Sigmoid colon (tissue), 4 donors: ENCODE measurements at regions not wholly inside any gene's neighbourhood (a gene's known extent, or its start where the extent isn't known, plus 50 kb on each side); places are given as distances from the start of the nearest gene placed in this dataset.

ENCODE experiments used
- EP300 ChIP-seq, 4 donors: sonication (generic); formaldehyde crosslinking; IDR thresholded peaks; one replicate each; pipeline ENCODE4 v1.6.1; 2017; ENCODE audit warnings: antibody characterized with exemption in 4 of 4
- POLR2A ChIP-seq, 2 donors: fragments of 450-650 bp; IDR thresholded peaks; one replicate each; pipeline ENCODE4 v1.6.1; 2016; ENCODE audit warnings: antibody characterized with exemption in 2 of 2, mild to moderate bottlenecking in 2 of 2, moderate library complexity in 2 of 2
- TF ChIP-seq, protein P1 (sequence below), 4 experiments: fragments of 450-650 bp in 3 of 4; fragments of 200-600 bp in 1 of 4; IDR thresholded peaks; one replicate each; pipeline ENCODE4 v1.5.1; 2016 to 2019; ENCODE audit warnings: antibody characterized with exemption in 4 of 4, mild to moderate bottlenecking in 3 of 4, moderate library complexity in 2 of 4

DNA sequence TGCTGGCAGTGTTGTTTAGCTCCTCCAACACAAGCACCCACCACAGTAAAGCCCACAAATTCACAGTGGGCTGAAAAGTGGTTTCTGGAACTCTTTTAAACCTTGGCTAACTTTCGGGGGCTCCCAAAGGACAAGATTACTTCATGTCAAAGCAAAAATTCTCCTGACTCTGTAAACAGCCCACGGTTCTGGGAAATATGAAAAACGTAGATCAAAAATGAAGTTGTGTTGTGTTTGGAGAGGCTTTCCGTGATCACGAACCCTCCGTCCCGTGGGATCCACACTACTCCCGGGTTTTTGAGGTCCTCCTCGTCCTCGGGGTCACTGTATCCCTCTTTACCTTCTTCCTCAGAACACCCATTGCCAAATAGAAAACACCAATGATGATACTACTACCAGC, 159.0 kb upstream of the RUNX1 start:
- TF ChIP-seq EP300 (IDR thresholded peaks at IDR 0.05) (no peak), POLR2A (IDR thresholded peaks at IDR 0.05) (no peak)
- TF ChIP-seq, protein P1, sequence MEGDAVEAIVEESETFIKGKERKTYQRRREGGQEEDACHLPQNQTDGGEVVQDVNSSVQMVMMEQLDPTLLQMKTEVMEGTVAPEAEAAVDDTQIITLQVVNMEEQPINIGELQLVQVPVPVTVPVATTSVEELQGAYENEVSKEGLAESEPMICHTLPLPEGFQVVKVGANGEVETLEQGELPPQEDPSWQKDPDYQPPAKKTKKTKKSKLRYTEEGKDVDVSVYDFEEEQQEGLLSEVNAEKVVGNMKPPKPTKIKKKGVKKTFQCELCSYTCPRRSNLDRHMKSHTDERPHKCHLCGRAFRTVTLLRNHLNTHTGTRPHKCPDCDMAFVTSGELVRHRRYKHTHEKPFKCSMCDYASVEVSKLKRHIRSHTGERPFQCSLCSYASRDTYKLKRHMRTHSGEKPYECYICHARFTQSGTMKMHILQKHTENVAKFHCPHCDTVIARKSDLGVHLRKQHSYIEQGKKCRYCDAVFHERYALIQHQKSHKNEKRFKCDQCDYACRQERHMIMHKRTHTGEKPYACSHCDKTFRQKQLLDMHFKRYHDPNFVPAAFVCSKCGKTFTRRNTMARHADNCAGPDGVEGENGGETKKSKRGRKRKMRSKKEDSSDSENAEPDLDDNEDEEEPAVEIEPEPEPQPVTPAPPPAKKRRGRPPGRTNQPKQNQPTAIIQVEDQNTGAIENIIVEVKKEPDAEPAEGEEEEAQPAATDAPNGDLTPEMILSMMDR (IDR thresholded peaks at IDR 0.05): no peak
